ENCODE measurements at regions not wholly inside any gene's neighbourhood (a gene's known extent, or its start where the extent isn't known, plus 50 kb on each side); places are given as distances from the start of the nearest gene placed in this dataset.

GRCh38 chrX:10749113-10749512 lies 128.7 kb upstream of the MID1 start:
- FAIRE-seq = no peak

GRCh38 chrX:10750581-10750980 lies 130.2 kb upstream of the MID1 start:
- no peak for FAIRE-seq

- no peak for FAIRE-seq
These were observed 132.7 kb upstream of the MID1 start for GRCh38 chrX:10753116-10753515.

GRCh38 chrX:10754445-10754844 lies 134.1 kb upstream of the MID1 start:
- FAIRE-seq = peak; percentile 66

GRCh38 chrX:10755439-10756334 lies 135.3 kb upstream of the MID1 start:
- no peak for FAIRE-seq

- FAIRE-seq = no peak
These were observed 136.1 kb upstream of the MID1 start for GRCh38 chrX:10756441-10756840.

GRCh38 chrX:10759141-10759799 lies 138.9 kb upstream of the MID1 start:
- no peak for FAIRE-seq

GRCh38 chrX:10761447-10761846 lies 141.1 kb upstream of the MID1 start:
- FAIRE-seq = no peak

- FAIRE-seq = peak; percentile 16
These were observed 148.8 kb upstream of the MID1 start for GRCh38 chrX:10769195-10769594.

- FAIRE-seq = no peak
These were observed 149.6 kb upstream of the MID1 start for GRCh38 chrX:10769696-10770619.

GRCh38 chrX:10773318-10773717 lies 152.9 kb upstream of the MID1 start:
- FAIRE-seq = no peak

- FAIRE-seq = no peak
These were observed 161.6 kb upstream of the MID1 start for GRCh38 chrX:10781847-10782530.

- FAIRE-seq = no peak
These were observed 163.1 kb upstream of the MID1 start for GRCh38 chrX:10783451-10783995.

GRCh38 chrX:10787264-10787663 lies 166.9 kb upstream of the MID1 start:
- FAIRE-seq = no peak

- FAIRE-seq = no peak
These were observed 173.8 kb upstream of the MID1 start for GRCh38 chrX:10794203-10794630.

GRCh38 chrX:10795721-10796120 lies 175.3 kb upstream of the MID1 start:
- FAIRE-seq = no peak

- no peak for FAIRE-seq
These were observed 177.1 kb upstream of the MID1 start for GRCh38 chrX:10797466-10797865.

- FAIRE-seq = no peak
These were observed 177.7 kb upstream of the MID1 start for GRCh38 chrX:10798041-10798440.

GRCh38 chrX:10800796-10801195 lies 180.4 kb upstream of the MID1 start:
- FAIRE-seq = no peak

GRCh38 chrX:10811111-10811510 lies 190.7 kb upstream of the MID1 start:
- no peak for FAIRE-seq

GRCh38 chrX:10813761-10814160 lies 193.4 kb upstream of the MID1 start:
- no peak for FAIRE-seq

GRCh38 chrX:10818651-10819050 lies 198.3 kb upstream of the MID1 start:
- FAIRE-seq = no peak

Data from A204.1 (cell line).